Superior temporal gyrus (tissue), 1 donor: ENCODE measurements at regions not wholly inside any gene's neighbourhood (a gene's known extent, or its start where the extent isn't known, plus 50 kb on each side); places are given as distances from the start of the nearest gene placed in this dataset.

Experiments used
- DNase-seq: peaks from one replicate; pipeline ENCODE4 v3.0.0-alpha.2; 2016; ENCODE audit errors: extremely low spot score

- DNase-seq, result no peak
These were observed 57.4 kb upstream of the PSMF1 start for GRCh38 chr20:1060985-1061384.

- DNase-seq, result no peak
These were observed 56.7 kb upstream of the PSMF1 start for GRCh38 chr20:1061484-1062221.

- peak; percentile 16 for DNase-seq
These were observed 55.9 kb upstream of the PSMF1 start for GRCh38 chr20:1062334-1063010.
